H1 (cell line): ENCODE measurements at regions not wholly inside any gene's neighbourhood (a gene's known extent, or its start where the extent isn't known, plus 50 kb on each side); places are given as distances from the start of the nearest gene placed in this dataset.

Experiments used
- CBX5 ChIP-seq: fragments of 300-800, 300-1000 bp; sonication (generic); IDR thresholded peaks from 2 replicates; pipeline ENCODE4 v1.7.1; 2016; ENCODE audit warnings: antibody characterized with exemption, low read length, low read depth
- RFX5 ChIP-seq: IDR thresholded peaks from 2 replicates; pipeline ENCODE4 v1.6.1; 2011; ENCODE audit warnings: low read depth, low read length, improper control_type of control experiment, borderline replicate concordance
- TCF12 ChIP-seq: IDR thresholded peaks from 2 replicates; pipeline ENCODE4 v1.6.1; 2011; ENCODE audit warnings: low read depth, mild to moderate bottlenecking, low read length

DNA sequence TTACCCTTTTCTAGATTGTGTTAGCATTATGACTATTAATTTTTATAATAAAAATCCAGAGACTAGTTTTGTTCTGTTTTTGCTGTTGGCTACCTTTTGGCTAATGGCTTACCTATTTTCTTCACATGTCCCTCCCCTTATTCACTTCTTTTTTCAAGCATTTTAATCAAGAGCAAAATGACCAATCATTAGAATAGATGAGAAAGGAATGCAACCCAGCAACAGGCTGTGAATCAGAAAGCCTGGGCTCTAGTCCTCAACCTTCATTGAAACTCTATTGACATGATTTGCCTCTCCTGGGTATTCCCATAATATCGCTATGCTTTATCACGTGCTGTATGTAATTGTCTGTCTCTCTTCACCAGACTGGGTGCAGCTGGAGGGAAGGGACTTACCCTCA, 370.1 kb downstream of the IRS1 start (continued):
- no peak for TF ChIP-seq CBX5
- TF ChIP-seq RFX5: no peak
- no peak for TF ChIP-seq TCF12
